Ishikawa (cell line): ENCODE measurements at regions not wholly inside any gene's neighbourhood (a gene's known extent, or its start where the extent isn't known, plus 50 kb on each side); places are given as distances from the start of the nearest gene placed in this dataset.

ENCODE experiments used
- CEBPB ChIP-seq: IDR thresholded peaks from 2 replicates; pipeline ENCODE4 v1.6.1; 2012
- CREB1 ChIP-seq: IDR thresholded peaks from 2 replicates; pipeline ENCODE4 v1.6.1; 2012; ENCODE audit warnings: low read depth
- EGR1 ChIP-seq: IDR thresholded peaks from 2 replicates; pipeline ENCODE4 v1.6.1; 2012
- EP300 ChIP-seq: IDR thresholded peaks from 2 replicates; pipeline ENCODE4 v1.6.1; 2012; ENCODE audit warnings: borderline replicate concordance
- FOXM1 ChIP-seq: IDR thresholded peaks from 2 replicates; pipeline ENCODE4 v1.6.1; 2012; ENCODE audit warnings: low read depth, borderline replicate concordance
- NFIC ChIP-seq: IDR thresholded peaks from 2 replicates; pipeline ENCODE4 v1.6.1; 2012
- RAD21 ChIP-seq: IDR thresholded peaks from 2 replicates; pipeline ENCODE4 v1.6.1; 2012; ENCODE audit warnings: low read depth
- TAF1 ChIP-seq: IDR thresholded peaks from 2 replicates; pipeline ENCODE4 v1.6.1; 2012; ENCODE audit warnings: low read depth, mild to moderate bottlenecking
- TCF12 ChIP-seq: IDR thresholded peaks from 2 replicates; pipeline ENCODE4 v1.6.1; 2012; ENCODE audit warnings: low read depth
- TEAD4 ChIP-seq: IDR thresholded peaks from 2 replicates; pipeline ENCODE4 v1.6.1; 2012
- YY1 ChIP-seq: IDR thresholded peaks from 2 replicates; pipeline ENCODE4 v1.6.1; 2012; ENCODE audit warnings: low read depth
- ZBTB7A ChIP-seq: IDR thresholded peaks from 2 replicates; pipeline ENCODE4 v1.6.1; 2012; ENCODE audit warnings: low read depth
- TF ChIP-seq, protein P1 (sequence below): IDR thresholded peaks from 2 replicates; pipeline ENCODE4 v1.6.1; 2012; ENCODE audit warnings: low read depth, mild to moderate bottlenecking
- TF ChIP-seq, protein P2 (sequence below): IDR thresholded peaks from 2 replicates; pipeline ENCODE4 v1.6.1; 2012
- TF ChIP-seq, protein P3 (sequence below): IDR thresholded peaks from 2 replicates; pipeline ENCODE4 v1.6.1; 2012

DNA sequence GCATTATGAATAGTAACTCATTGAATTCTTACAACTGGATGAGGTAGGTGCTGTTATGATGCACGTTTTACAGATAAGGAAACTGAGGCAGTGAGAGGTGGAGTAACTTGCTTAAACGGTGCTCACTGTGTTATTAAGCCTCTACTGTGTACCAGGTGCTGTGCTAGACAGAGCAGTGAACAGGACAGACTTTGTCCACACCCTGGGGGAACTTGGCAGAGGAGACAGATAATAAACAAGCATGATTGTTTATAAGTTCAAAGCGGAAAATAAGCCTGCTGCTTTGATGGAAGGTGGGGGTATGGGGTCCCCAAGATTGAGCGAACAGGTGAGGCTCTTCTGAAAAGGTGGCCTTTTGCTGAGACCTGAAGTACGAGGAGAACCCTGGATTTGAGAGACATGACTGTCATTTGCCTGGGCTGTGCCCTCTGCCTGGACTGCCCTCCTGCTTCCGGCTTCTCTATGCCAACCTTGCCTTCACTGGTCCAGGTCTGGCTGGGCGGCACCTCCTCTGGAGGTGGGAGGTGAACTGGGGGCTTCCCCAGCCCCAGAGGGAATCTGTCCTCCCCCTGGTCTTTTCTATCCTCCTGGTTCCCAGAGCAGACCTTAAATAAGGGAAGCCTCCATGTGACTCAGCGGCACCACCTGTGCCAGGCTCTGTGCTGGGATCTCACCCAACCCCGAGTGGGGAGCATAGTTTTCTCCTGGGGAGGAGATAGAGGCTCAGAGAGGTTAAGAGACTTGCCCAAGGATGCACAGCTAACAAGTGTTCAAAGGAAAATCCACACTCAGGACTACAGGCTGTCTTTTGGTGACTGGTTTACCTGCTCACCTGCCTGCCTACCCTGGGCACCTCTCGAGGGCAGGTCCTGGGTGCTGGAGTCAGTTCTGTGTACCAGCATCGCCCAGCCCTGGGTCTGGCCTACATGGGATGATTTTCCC lies 59.1 kb downstream of the CEBPB start:
- TF ChIP-seq CEBPB: no peak
- TF ChIP-seq, protein P1, sequence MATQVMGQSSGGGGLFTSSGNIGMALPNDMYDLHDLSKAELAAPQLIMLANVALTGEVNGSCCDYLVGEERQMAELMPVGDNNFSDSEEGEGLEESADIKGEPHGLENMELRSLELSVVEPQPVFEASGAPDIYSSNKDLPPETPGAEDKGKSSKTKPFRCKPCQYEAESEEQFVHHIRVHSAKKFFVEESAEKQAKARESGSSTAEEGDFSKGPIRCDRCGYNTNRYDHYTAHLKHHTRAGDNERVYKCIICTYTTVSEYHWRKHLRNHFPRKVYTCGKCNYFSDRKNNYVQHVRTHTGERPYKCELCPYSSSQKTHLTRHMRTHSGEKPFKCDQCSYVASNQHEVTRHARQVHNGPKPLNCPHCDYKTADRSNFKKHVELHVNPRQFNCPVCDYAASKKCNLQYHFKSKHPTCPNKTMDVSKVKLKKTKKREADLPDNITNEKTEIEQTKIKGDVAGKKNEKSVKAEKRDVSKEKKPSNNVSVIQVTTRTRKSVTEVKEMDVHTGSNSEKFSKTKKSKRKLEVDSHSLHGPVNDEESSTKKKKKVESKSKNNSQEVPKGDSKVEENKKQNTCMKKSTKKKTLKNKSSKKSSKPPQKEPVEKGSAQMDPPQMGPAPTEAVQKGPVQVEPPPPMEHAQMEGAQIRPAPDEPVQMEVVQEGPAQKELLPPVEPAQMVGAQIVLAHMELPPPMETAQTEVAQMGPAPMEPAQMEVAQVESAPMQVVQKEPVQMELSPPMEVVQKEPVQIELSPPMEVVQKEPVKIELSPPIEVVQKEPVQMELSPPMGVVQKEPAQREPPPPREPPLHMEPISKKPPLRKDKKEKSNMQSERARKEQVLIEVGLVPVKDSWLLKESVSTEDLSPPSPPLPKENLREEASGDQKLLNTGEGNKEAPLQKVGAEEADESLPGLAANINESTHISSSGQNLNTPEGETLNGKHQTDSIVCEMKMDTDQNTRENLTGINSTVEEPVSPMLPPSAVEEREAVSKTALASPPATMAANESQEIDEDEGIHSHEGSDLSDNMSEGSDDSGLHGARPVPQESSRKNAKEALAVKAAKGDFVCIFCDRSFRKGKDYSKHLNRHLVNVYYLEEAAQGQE: no peak
- no peak for TF ChIP-seq TCF12
- TF ChIP-seq EP300: no peak
- TF ChIP-seq, protein P2, sequence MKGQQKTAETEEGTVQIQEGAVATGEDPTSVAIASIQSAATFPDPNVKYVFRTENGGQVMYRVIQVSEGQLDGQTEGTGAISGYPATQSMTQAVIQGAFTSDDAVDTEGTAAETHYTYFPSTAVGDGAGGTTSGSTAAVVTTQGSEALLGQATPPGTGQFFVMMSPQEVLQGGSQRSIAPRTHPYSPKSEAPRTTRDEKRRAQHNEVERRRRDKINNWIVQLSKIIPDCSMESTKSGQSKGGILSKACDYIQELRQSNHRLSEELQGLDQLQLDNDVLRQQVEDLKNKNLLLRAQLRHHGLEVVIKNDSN: no peak
- no peak for TF ChIP-seq TEAD4

DNA sequence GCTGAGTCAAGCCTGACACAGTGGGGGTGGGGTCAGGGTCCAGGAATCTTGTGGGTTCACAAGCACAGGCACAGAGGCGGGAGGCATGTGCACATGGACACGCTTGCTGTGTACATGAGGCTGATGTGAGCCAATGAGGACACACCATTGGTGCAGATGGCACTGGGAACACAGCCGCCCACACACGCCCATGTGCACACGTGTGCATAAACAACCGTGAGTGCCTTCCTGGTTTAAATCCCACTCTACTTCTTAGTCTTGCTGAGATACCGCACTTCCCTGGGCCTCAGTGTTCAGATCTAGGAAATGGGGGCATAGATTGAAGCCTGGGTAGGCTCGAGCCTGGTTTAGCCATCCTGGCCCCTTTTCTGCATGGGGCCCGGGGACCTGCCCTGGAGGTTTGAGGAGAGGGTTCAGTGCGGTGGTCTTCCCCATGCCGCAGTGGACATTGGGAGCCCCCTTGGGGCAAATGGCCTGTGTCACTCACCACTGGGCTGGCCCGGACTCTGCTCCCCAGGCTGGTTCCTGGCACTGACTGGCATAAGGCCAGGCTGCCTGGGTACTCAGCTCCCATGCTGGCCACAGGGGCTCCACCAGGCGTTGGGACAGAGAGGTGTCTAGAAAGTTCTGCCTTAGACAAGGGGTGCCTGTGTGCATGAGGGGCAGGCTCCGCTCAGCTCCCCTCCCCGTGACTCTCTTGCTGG lies 60.2 kb downstream of the CEBPB start:
- no peak for TF ChIP-seq EGR1
- TF ChIP-seq CREB1: no peak
- no peak for TF ChIP-seq RAD21
- TF ChIP-seq TEAD4: no peak
- no peak for TF ChIP-seq FOXM1
- TF ChIP-seq ZBTB7A: no peak
- TF ChIP-seq, protein P3, sequence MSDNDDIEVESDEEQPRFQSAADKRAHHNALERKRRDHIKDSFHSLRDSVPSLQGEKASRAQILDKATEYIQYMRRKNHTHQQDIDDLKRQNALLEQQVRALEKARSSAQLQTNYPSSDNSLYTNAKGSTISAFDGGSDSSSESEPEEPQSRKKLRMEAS: no peak
- no peak for TF ChIP-seq TAF1
- TF ChIP-seq, protein P2: no peak
- TF ChIP-seq CEBPB: no peak
- no peak for TF ChIP-seq EP300

DNA sequence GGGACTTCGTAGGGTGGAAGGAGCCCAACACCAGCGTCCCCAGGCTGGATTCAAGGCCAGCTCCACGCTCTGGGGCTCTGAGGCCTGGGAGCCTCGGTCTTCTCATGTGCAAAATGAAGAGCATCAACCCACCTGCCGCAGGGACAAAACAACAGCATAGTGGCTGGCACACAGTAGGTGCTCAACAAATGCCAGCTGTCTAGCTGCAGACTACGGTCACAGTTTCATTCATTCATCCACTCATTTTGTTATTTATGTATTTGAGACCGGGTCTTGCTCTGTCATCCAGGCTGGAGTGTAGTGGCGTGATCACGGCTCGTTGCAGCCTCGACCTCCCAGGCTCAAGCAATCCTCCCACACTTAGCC lies 60.7 kb downstream of the CEBPB start:
- TF ChIP-seq FOXM1 (no peak), NFIC (no peak), EGR1 (no peak), EP300 (no peak), TEAD4 (no peak), ZBTB7A (no peak), TAF1 (no peak), RAD21 (no peak)
- TF ChIP-seq, protein P1: no peak
- TF ChIP-seq, protein P2: no peak

DNA sequence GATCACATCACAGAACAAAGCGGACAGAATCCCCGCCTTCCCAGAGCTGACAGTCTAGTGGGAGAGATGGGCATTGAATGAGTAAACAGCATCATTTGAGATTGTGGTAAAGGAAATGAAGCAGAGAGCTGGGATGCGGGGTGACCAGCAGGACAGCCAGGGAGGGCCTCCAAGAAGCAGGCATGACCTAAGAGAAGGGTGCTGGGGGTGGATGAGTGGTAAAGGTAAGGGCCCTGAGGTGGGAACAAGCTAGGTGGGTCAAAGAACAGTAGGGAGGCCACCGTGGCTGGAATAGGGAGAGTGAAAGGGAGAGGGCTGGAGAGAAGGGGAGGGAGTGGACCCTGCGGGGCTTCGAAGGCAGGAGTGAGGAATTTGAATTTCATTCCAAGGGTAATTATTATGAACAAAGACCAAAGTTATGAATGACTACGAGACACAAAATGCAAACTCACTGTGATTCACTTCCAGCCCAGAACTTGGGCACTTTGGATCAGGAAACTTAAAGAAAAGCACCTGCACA lies 61.4 kb downstream of the CEBPB start:
- TF ChIP-seq NFIC: no peak
- TF ChIP-seq, protein P3: no peak
- TF ChIP-seq, protein P1: no peak
- TF ChIP-seq TCF12: no peak
- no peak for TF ChIP-seq CREB1
- no peak for TF ChIP-seq YY1
- TF ChIP-seq EGR1: no peak
- TF ChIP-seq FOXM1: no peak
- no peak for TF ChIP-seq TEAD4
- TF ChIP-seq ZBTB7A: no peak
- no peak for TF ChIP-seq EP300
- TF ChIP-seq, protein P2: no peak
- no peak for TF ChIP-seq TAF1
- no peak for TF ChIP-seq CEBPB
- no peak for TF ChIP-seq RAD21
